Erythroblast (primary cell): ENCODE measurements at regions not wholly inside any gene's neighbourhood (a gene's known extent, or its start where the extent isn't known, plus 50 kb on each side); places are given as distances from the start of the nearest gene placed in this dataset.

Experiments used
- GATA1 ChIP-seq: IDR thresholded peaks from 2 replicates; pipeline ENCODE4 v1.6.1; 2011; ENCODE audit warnings: low read depth, mild to moderate bottlenecking, control low read depth, low read length, moderate library complexity
- POLR2A ChIP-seq: IDR thresholded peaks from 2 replicates; pipeline ENCODE4 v1.6.1; 2011; ENCODE audit warnings: mild to moderate bottlenecking, low read length

- no peak for TF ChIP-seq POLR2A
- TF ChIP-seq GATA1 = no peak
Measured at GRCh38 chr18:40048886-40049650, 1906.0 kb upstream of the PIK3C3 start.
